ENCODE measurements at regions not wholly inside any gene's neighbourhood (a gene's known extent, or its start where the extent isn't known, plus 50 kb on each side); places are given as distances from the start of the nearest gene placed in this dataset.

GRCh38 chrX:22351076-22351475, 78.4 kb downstream of the CBLL2 start:
- TF ChIP-seq USF1 (IDR thresholded peaks at IDR 0.05) (no peak), RAD21 (IDR thresholded peaks at IDR 0.05; ENCODE audit: low read depth) (no peak), EP300 (IDR thresholded peaks at IDR 0.05; ENCODE audit: borderline replicate concordance) (no peak), NFIC (IDR thresholded peaks at IDR 0.05) (no peak), EGR1 (IDR thresholded peaks at IDR 0.05) (no peak), TCF12 (IDR thresholded peaks at IDR 0.05; ENCODE audit: low read depth) (no peak), FOXM1 (IDR thresholded peaks at IDR 0.05; ENCODE audit: borderline replicate concordance, low read depth) (no peak), MAX (IDR thresholded peaks at IDR 0.05) (no peak), TAF1 (IDR thresholded peaks at IDR 0.05; ENCODE audit: low read depth) (no peak), TEAD4 (IDR thresholded peaks at IDR 0.05) (no peak), REST (IDR thresholded peaks at IDR 0.05; ENCODE audit: low read depth) (no peak), YY1 (IDR thresholded peaks at IDR 0.05; ENCODE audit: low read depth) (no peak), CREB1 (IDR thresholded peaks at IDR 0.05; ENCODE audit: low read depth) (no peak), CEBPB (IDR thresholded peaks at IDR 0.05) (no peak), ZBTB7A (IDR thresholded peaks at IDR 0.05; ENCODE audit: low read depth) (no peak)

- TF ChIP-seq USF1 (IDR thresholded peaks at IDR 0.05), result no peak
- no peak for TF ChIP-seq YY1 (IDR thresholded peaks at IDR 0.05; ENCODE audit: low read depth)
- TF ChIP-seq ZBTB7A (IDR thresholded peaks at IDR 0.05; ENCODE audit: low read depth), result no peak
- TF ChIP-seq FOXM1 (IDR thresholded peaks at IDR 0.05; ENCODE audit: borderline replicate concordance, low read depth), result no peak
- no peak for TF ChIP-seq REST (IDR thresholded peaks at IDR 0.05; ENCODE audit: low read depth)
- no peak for TF ChIP-seq EP300 (IDR thresholded peaks at IDR 0.05; ENCODE audit: borderline replicate concordance)
These were observed 79.3 kb downstream of the CBLL2 start for GRCh38 chrX:22351966-22352365.

GRCh38 chrX:22357621-22358020, 84.9 kb downstream of the CBLL2 start:
- no peak for TF ChIP-seq EP300 (IDR thresholded peaks at IDR 0.05; ENCODE audit: borderline replicate concordance)
- TF ChIP-seq TEAD4 (IDR thresholded peaks at IDR 0.05), result no peak
- no peak for TF ChIP-seq MAX (IDR thresholded peaks at IDR 0.05)
- no peak for TF ChIP-seq NFIC (IDR thresholded peaks at IDR 0.05)
- no peak for TF ChIP-seq EGR1 (IDR thresholded peaks at IDR 0.05)

- TF ChIP-seq TAF1 (IDR thresholded peaks at IDR 0.05; ENCODE audit: low read depth) (no peak), TCF12 (IDR thresholded peaks at IDR 0.05; ENCODE audit: low read depth) (no peak), EP300 (IDR thresholded peaks at IDR 0.05; ENCODE audit: borderline replicate concordance) (no peak), TEAD4 (IDR thresholded peaks at IDR 0.05) (no peak), YY1 (IDR thresholded peaks at IDR 0.05; ENCODE audit: low read depth) (no peak), EGR1 (IDR thresholded peaks at IDR 0.05) (no peak), REST (IDR thresholded peaks at IDR 0.05; ENCODE audit: low read depth) (no peak), RAD21 (IDR thresholded peaks at IDR 0.05; ENCODE audit: low read depth) (no peak), FOXM1 (IDR thresholded peaks at IDR 0.05; ENCODE audit: borderline replicate concordance, low read depth) (no peak), ZBTB7A (IDR thresholded peaks at IDR 0.05; ENCODE audit: low read depth) (no peak), NFIC (IDR thresholded peaks at IDR 0.05) (no peak), CEBPB (IDR thresholded peaks at IDR 0.05) (no peak), USF1 (IDR thresholded peaks at IDR 0.05) (no peak), MAX (IDR thresholded peaks at IDR 0.05) (no peak), CREB1 (IDR thresholded peaks at IDR 0.05; ENCODE audit: low read depth) (no peak)
These were observed 87.4 kb downstream of the CBLL2 start for GRCh38 chrX:22360129-22360528.
